HG02678 (cell line): ENCODE measurements at regions not wholly inside any gene's neighbourhood (a gene's known extent, or its start where the extent isn't known, plus 50 kb on each side); places are given as distances from the start of the nearest gene placed in this dataset.

ENCODE experiments used
- ATAC-seq: cut with Tn5 transposase; IDR thresholded peaks from one replicate; pipeline ENCODE4 v1.9.1; 2021; ENCODE audit warnings: mild to moderate bottlenecking, moderate library complexity; ENCODE audit not compliant: unreplicated experiment

- ATAC-seq, result peak; percentile 78
These were observed 52.0 kb upstream of the KCNA1 start for GRCh38 chr12:4857472-4858291.

DNA sequence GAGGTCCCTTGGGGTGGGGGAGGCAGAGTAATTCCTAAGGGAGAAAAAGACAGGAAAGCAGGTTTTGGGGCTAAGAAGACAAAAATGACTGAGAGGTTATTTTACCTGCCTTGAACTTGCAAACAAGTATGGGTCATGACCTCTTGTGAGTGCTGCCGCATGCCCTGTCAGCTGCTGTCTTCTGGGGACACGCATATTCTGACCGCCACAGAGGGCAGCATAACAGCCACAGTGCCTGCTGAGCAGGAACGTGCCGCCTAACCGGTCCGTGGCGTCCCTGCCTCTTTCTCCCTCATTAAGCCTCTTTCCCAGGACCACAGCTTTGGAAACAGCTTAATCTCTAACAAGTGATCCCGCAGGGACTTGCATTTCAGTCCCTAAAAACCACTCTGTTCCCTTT, 51.3 kb upstream of the KCNA1 start:
- ATAC-seq, result no peak

DNA sequence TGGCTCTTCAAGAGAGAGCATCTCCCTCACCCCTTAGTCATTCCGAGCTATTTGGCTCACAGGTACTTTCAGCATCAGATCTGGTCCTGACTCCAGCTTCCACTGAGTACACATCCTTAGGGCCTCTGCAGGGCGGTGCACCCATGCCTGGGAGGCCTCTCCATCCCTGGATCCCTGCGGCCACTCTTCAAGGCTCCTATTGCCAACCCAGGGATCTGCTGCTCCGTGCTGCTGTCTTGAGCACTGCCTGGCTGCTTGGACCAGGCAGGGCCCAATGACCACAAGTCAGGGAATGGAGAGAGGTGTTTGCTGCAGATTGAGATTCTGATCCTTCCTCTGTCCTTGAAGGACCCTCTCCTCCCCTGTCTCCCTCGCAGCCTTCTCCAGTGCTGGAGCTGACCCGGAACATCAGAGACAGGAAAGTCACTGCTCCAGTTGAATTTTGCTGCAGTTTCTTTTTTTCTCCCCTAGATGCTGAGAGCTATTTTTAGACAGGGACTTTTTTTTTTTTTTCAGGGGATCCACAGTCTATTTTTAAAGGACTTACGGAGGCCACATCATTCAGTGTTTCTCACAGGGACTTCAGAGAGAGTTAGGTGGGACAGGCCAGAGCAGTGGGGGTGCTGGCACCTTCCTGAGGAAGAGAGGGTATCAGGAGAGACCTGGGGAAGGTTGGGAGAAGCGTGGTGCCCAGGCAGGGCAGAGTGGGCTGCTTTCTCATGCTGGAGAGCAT, 50.1 kb upstream of the KCNA1 start:
- no peak for ATAC-seq
